Panc1 (cell line): ENCODE measurements at regions not wholly inside any gene's neighbourhood (a gene's known extent, or its start where the extent isn't known, plus 50 kb on each side); places are given as distances from the start of the nearest gene placed in this dataset.
A peak's percentile ranks its signal among the peaks of the same experiment; 100 is the strongest.

Source experiments
- ATAC-seq: fragments of 200-7000 bp; cut with Tn5 transposase; 2 replicates; pipeline ENCODE4 v1.9.1; 2020; ENCODE audit warnings: mild to moderate bottlenecking, moderate library complexity
- BruUV-seq: library from RNA; stranded (reverse); fragments of 400-500 nt; replicated peaks from 2 replicates; lab custom pipeline; 2021; lab: Mats Ljungman, UMichigan
- CTCF ChIA-PET: fragments of 300-600 bp; sonication (Branson Sonifier 250); formaldehyde crosslinking; loops from one replicate; lab custom pipeline; 2022; ENCODE audit warnings: antibody characterized with exemption; lab: Charles Lee
- POLR2A ChIA-PET: fragments of 300-600 bp; sonication (Branson Sonifier 250); formaldehyde crosslinking; loops from one replicate; lab custom pipeline; 2022; ENCODE audit warnings: antibody characterized with exemption; lab: Charles Lee
- DNase-seq: peaks from one replicate; pipeline ENCODE4 v3.0.0-alpha.2; 2010; ENCODE audit warnings: low read depth, low spot score
- H3K27ac ChIP-seq: 2 replicates; pipeline ENCODE4 v1.5.1; 2011; ENCODE audit warnings: mild to moderate bottlenecking, low read length, inconsistent platforms
- H3K27me3 ChIP-seq: fragments of 200-500 bp; sonication (Bioruptor generic); 2 replicates; pipeline ENCODE4 v1.6.0; 2014; ENCODE audit warnings: low read length, inconsistent platforms; ENCODE audit not compliant: control insufficient read depth, insufficient read depth
- H3K36me3 ChIP-seq: fragments of 200-500 bp; sonication (Bioruptor generic); 2 replicates; pipeline ENCODE4 v1.5.1; 2014; ENCODE audit warnings: inconsistent platforms, mild to moderate bottlenecking, low read length, moderate library complexity; ENCODE audit not compliant: control insufficient read depth, insufficient read depth
- H3K4me1 ChIP-seq: 2 replicates; pipeline ENCODE4 v1.5.1; 2011; ENCODE audit warnings: inconsistent platforms, mild to moderate bottlenecking, low read length, moderate library complexity; ENCODE audit not compliant: control insufficient read depth, insufficient read depth
- H3K4me3 ChIP-seq, 2 experiments: 2 replicates each; pipeline ENCODE4 v1.5.1; 2011 to 2012; ENCODE audit warnings: low read depth in 2 of 2, low read length in 2 of 2, mild to moderate bottlenecking in 2 of 2, inconsistent platforms in 1 of 2, moderate library complexity in 1 of 2
- H3K9me3 ChIP-seq: fragments of 200-500 bp; sonication (Bioruptor generic); 2 replicates; pipeline ENCODE4 v1.5.1; 2014; ENCODE audit warnings: low read depth, mild to moderate bottlenecking, inconsistent platforms, low read length, moderate library complexity; ENCODE audit not compliant: control insufficient read depth, insufficient read depth
- CTCF ChIP-seq: fragments of 450-650 bp; IDR thresholded peaks from 2 replicates; pipeline ENCODE4 v1.5.1; 2017; ENCODE audit warnings: mild to moderate bottlenecking
- POLR2AphosphoS5 ChIP-seq: IDR thresholded peaks from 2 replicates; pipeline ENCODE4 v1.6.1; 2012; ENCODE audit warnings: mild to moderate bottlenecking, low read depth, low read length, moderate library complexity
- REST ChIP-seq, 2 experiments: IDR thresholded peaks; 2 replicates each; pipeline ENCODE4 v1.6.1; 2011 to 2012; ENCODE audit warnings: low read depth in 2 of 2, control low read depth in 1 of 2, low read length in 1 of 2, mild to moderate bottlenecking in 1 of 2, moderate library complexity in 1 of 2; ENCODE audit not compliant: insufficient read depth in 1 of 2
- SIN3A ChIP-seq: IDR thresholded peaks from 2 replicates; pipeline ENCODE4 v1.6.1; 2012; ENCODE audit warnings: low read depth, mild to moderate bottlenecking, low read length, moderate library complexity, borderline replicate concordance; ENCODE audit not compliant: insufficient read depth
- TCF7L2 ChIP-seq: IDR thresholded peaks from 2 replicates; pipeline ENCODE4 v1.6.1; 2011; ENCODE audit warnings: mild to moderate bottlenecking, low read depth, low read length, inconsistent platforms
- in situ Hi-C: cut with HindIII; loops from 2 replicates; pipeline ENCODE4 v1.10.0; 2016; ENCODE audit warnings: low sequenced_read_pairs, low pct_unique_long_range_greater_than_20kb
- intact Hi-C: fragments of 100-400 bp; cut with micrococcal nuclease; formaldehyde crosslinking; loops from one replicate; pipeline ENCODE4 v1.10.0; 2022; ENCODE audit not compliant: unreplicated experiment

GRCh38 chr6:47413752-47414422 is 63.7 kb upstream of the CD2AP start:
- TF ChIP-seq CTCF, result peak; percentile 82
- TF ChIP-seq REST (IDR thresholded peaks at IDR 0.05; ENCODE audit: insufficient read depth in 1 of 2, low read depth in 2 of 2, low read length in 1 of 2), result no peak
- ChIA-PET CTCF (no interaction called here), POLR2A (interaction anchor here (0.6 kb wide), 1 partner anchor 182 kb away, joined by 3 read pairs; no protein-coding TSS in a partner anchor)
- Histone ChIP-seq H3K4me3 (peak overlapping the region; percentile 41 to 53), H3K27ac (peak overlapping the region; percentile 71; the same call in 1 of the 2 replicates), H3K4me1 (peaks cover 2% of the 10 kb centered on the region; the same call in 1 of the 2 replicates), H3K36me3 (no peaks in the 10 kb centered on the region), H3K27me3 (no peaks in the 10 kb centered on the region), H3K9me3 (no peaks in the 10 kb centered on the region)
- in situ Hi-C loops, result no loop called here
- ATAC-seq, result peak; percentile 90
- DNase-seq, result peak; percentile 61
- intact Hi-C loops, result loop anchor here (2.0 to 10.0 kb wide), 3 partner anchors 193 to 367 kb away; no protein-coding TSS in a partner anchor
- no TSS peak for BruUV-seq

GRCh38 chr6:47414423-47415167 is 63.0 kb upstream of the CD2AP start:
- no TSS peak for BruUV-seq
- H3K36me3 ChIP-seq, result no peaks in the 10 kb centered on the region
- DNase-seq (peak; percentile 18), ATAC-seq (peak; percentile 72)
- peak overlapping the region; percentile 71 for H3K27ac ChIP-seq
- POLR2A ChIA-PET, result interaction anchor here (0.6 kb wide), 1 partner anchor 181 kb away, joined by 3 read pairs; no protein-coding TSS in a partner anchor
- H3K27me3 ChIP-seq, result no peaks in the 10 kb centered on the region
- H3K9me3 ChIP-seq, result no peaks in the 10 kb centered on the region
- intact Hi-C loops, result loop anchor here (2.0 to 10.0 kb wide), 3 partner anchors 193 to 366 kb away; no protein-coding TSS in a partner anchor
- CTCF ChIA-PET, result no interaction called here
- peaks cover 2% of the 10 kb centered on the region; the same call in 1 of the 2 replicates for H3K4me1 ChIP-seq
- no peak for TF ChIP-seq SIN3A
- TF ChIP-seq POLR2AphosphoS5, result no peak
- TF ChIP-seq TCF7L2, result peak; percentile 23; the same call in 1 of the 2 replicates
- no peak for TF ChIP-seq REST (IDR thresholded peaks at IDR 0.05; ENCODE audit: insufficient read depth in 1 of 2, low read depth in 2 of 2, low read length in 1 of 2)
- in situ Hi-C loops, result no loop called here
- peak overlapping the region; percentile 41 to 53 for H3K4me3 ChIP-seq
